ENCODE measurements at regions not wholly inside any gene's neighbourhood (a gene's known extent, or its start where the extent isn't known, plus 50 kb on each side); places are given as distances from the start of the nearest gene placed in this dataset.

GRCh38 chr13:50608370-50608769 is 235.1 kb downstream of the DLEU7 start:
- TF ChIP-seq CTCF (IDR thresholded peaks at IDR 0.05 in 8 of 11, conservative IDR thresholded peaks at IDR 0.05 in 3 of 11) (no peak), POLR2A (IDR thresholded peaks at IDR 0.05) (no peak), POLR2AphosphoS5 (IDR thresholded peaks at IDR 0.05) (no peak)
